SK-N-SH (cell line): ENCODE measurements at regions not wholly inside any gene's neighbourhood (a gene's known extent, or its start where the extent isn't known, plus 50 kb on each side); places are given as distances from the start of the nearest gene placed in this dataset.

ENCODE experiments used
- CTCF ChIA-PET: fragments of 300-600, 350-600 bp; formaldehyde crosslinking; extraction: SDS; loops from one replicate; lab custom pipeline; 2021; lab: Yijun Ruan, JAX
- POLR2A ChIA-PET: fragments of 350-600 bp; sonication (Branson Sonifier 250); formaldehyde crosslinking; extraction: SDS; loops from one replicate; lab custom pipeline; 2020; ENCODE audit warnings: antibody characterized with exemption, inconsistent platforms; lab: Yijun Ruan, JAX
- DNase-seq: peaks from one replicate; pipeline ENCODE4 v3.0.0; 2012
- H2AFZ ChIP-seq: fragments of 200-600 bp; sonication (generic); 2 replicates; pipeline ENCODE4 v1.8.1; 2016; ENCODE audit warnings: antibody characterized with exemption, mild to moderate bottlenecking, low read depth
- H3F3A ChIP-seq: fragments of 200-600 bp; sonication (generic); replicated peaks from 2 replicates; pipeline ENCODE3; 2016; ENCODE audit warnings: antibody characterized with exemption, mild to moderate bottlenecking; ENCODE audit not compliant: insufficient read depth
- H3K27ac ChIP-seq, 2 experiments: fragments of 200-500 bp in 1 of 2; fragments of 200-600 bp in 1 of 2; sonication (Bioruptor generic) in 1 of 2; sonication (generic), shearing (Covaris generic) in 1 of 2; 2 replicates each; pipeline versions ENCODE4 v1.5.1 to v1.6.1; 2014 to 2016; ENCODE audit warnings: low read depth in 2 of 2, inconsistent platforms in 1 of 2, low read length in 1 of 2, mild to moderate bottlenecking in 1 of 2, mixed read lengths in 1 of 2
- H3K27me3 ChIP-seq: fragments of 200-600 bp; sonication (generic), shearing (Covaris generic); 2 replicates; pipeline ENCODE4 v1.6.1; 2016; ENCODE audit warnings: mixed run types; ENCODE audit not compliant: insufficient read depth
- H3K36me3 ChIP-seq, 2 experiments: fragments of 200-500 bp in 1 of 2; fragments of 200-600 bp in 1 of 2; sonication (Bioruptor generic) in 1 of 2; sonication (generic) in 1 of 2; replicated peaks in 1 of 2; 2 replicates each; pipeline versions ENCODE3 to v1.5.1; 2014 to 2016; ENCODE audit warnings: low read length in 1 of 2, mild to moderate bottlenecking in 1 of 2; ENCODE audit not compliant: insufficient read depth in 2 of 2, control insufficient read depth in 1 of 2
- H3K4me1 ChIP-seq, 2 experiments: fragments of 200-500 bp in 1 of 2; fragments of 200-600 bp in 1 of 2; sonication (Bioruptor generic) in 1 of 2; sonication (generic), shearing (Covaris generic) in 1 of 2; 2 replicates each; pipeline versions ENCODE4 v1.5.1 to v1.6.1; 2014 to 2016; ENCODE audit warnings: low read depth in 1 of 2, low read length in 1 of 2, mixed run types in 1 of 2; ENCODE audit not compliant: insufficient read depth in 2 of 2, control insufficient read depth in 1 of 2
- H3K4me2 ChIP-seq: fragments of 200-600 bp; sonication (generic), shearing (Covaris generic); 2 replicates; pipeline ENCODE4 v1.6.1; 2017; ENCODE audit warnings: mixed run types
- H3K4me3 ChIP-seq, 2 experiments: fragments of 200-500 bp in 1 of 2; fragments of 200-600 bp in 1 of 2; sonication (Bioruptor generic) in 1 of 2; sonication (generic), shearing (Covaris generic) in 1 of 2; 2 replicates each; pipeline versions ENCODE4 v1.5.1 to v1.8.1; 2014 to 2016; ENCODE audit warnings: low read depth in 2 of 2, inconsistent platforms in 1 of 2, low read length in 1 of 2, mild to moderate bottlenecking in 1 of 2, mixed read lengths in 1 of 2, moderate library complexity in 1 of 2
- H3K79me2 ChIP-seq: fragments of 200-600 bp; sonication (generic); 2 replicates; pipeline ENCODE4 v1.8.1; 2017; ENCODE audit warnings: mild to moderate bottlenecking; ENCODE audit not compliant: insufficient read depth
- H3K9ac ChIP-seq: fragments of 200-600 bp; sonication (generic); 2 replicates; pipeline ENCODE4 v1.6.1; 2017; ENCODE audit warnings: mixed run types
- H3K9me2 ChIP-seq: fragments of 200-600 bp; sonication (generic); 2 replicates; pipeline ENCODE4 v1.6.1; 2017; ENCODE audit warnings: mixed run types
- H3K9me3 ChIP-seq: fragments of 200-600 bp; sonication (generic); 2 replicates; pipeline ENCODE4 v1.6.1; 2017; ENCODE audit warnings: mixed run types, mild to moderate bottlenecking, moderate library complexity
- H4K20me1 ChIP-seq: fragments of 200-600 bp; sonication (generic); 2 replicates; pipeline ENCODE4 v1.6.1; 2017; ENCODE audit warnings: mild to moderate bottlenecking, mixed run types; ENCODE audit not compliant: insufficient read depth
- CHD2 ChIP-seq: fragments of 150-350 bp; IDR thresholded peaks from 2 replicates; pipeline ENCODE4 v1.6.1; 2018; ENCODE audit warnings: low read length; ENCODE audit not compliant: partially characterized antibody
- ELF1 ChIP-seq: IDR thresholded peaks from 2 replicates; pipeline ENCODE4 v1.4.0; 2012
- EP300 ChIP-seq, 2 experiments: IDR thresholded peaks; 2 replicates each; pipeline versions ENCODE4 v1.4.0 to v1.6.1; 2012; ENCODE audit warnings: borderline replicate concordance in 1 of 2, low read depth in 1 of 2, low read length in 1 of 2
- EZH2phosphoT487 ChIP-seq: fragments of 200-600 bp; sonication (generic); IDR thresholded peaks from 2 replicates; pipeline ENCODE4 v1.6.1; 2017; ENCODE audit warnings: low read depth, mixed run types, mild to moderate bottlenecking, antibody characterized with exemption, moderate library complexity, borderline replicate concordance
- FOSL2 ChIP-seq: IDR thresholded peaks from 2 replicates; pipeline ENCODE4 v1.4.0; 2012; ENCODE audit warnings: low read depth, mild to moderate bottlenecking, moderate library complexity, borderline replicate concordance
- FOXJ3 ChIP-seq: sonication (generic); formaldehyde crosslinking; IDR thresholded peaks from 2 replicates; pipeline ENCODE4 v1.5.1; 2020; ENCODE audit warnings: mild to moderate bottlenecking, missing genetic modification reagents
- GATA2 ChIP-seq: sonication (generic); formaldehyde crosslinking; IDR thresholded peaks from 2 replicates; pipeline ENCODE4 v1.5.0; 2020; ENCODE audit warnings: mild to moderate bottlenecking, missing genetic modification reagents
- NFIC ChIP-seq: IDR thresholded peaks from 2 replicates; pipeline ENCODE4 v1.4.0; 2012; ENCODE audit warnings: borderline replicate concordance
- POLR2AphosphoS5 ChIP-seq: IDR thresholded peaks from 2 replicates; pipeline ENCODE4 v1.6.1; 2012; ENCODE audit warnings: low read depth, low read length
- RXRA ChIP-seq: IDR thresholded peaks from 2 replicates; pipeline ENCODE4 v1.4.0; 2012; ENCODE audit warnings: low read depth, mild to moderate bottlenecking, borderline replicate concordance
- SMC3 ChIP-seq: IDR thresholded peaks from 2 replicates; pipeline ENCODE4 v1.6.1; 2012; ENCODE audit warnings: low read depth, low read length, improper control_type of control experiment
- USF2 ChIP-seq: fragments of 150-350 bp; IDR thresholded peaks from 2 replicates; pipeline ENCODE4 v1.6.1; 2017; ENCODE audit warnings: antibody characterized with exemption, low read length, low read depth, borderline replicate concordance
- YY1 ChIP-seq: IDR thresholded peaks from 2 replicates; pipeline ENCODE4 v1.4.0; 2012; ENCODE audit warnings: low read depth, mild to moderate bottlenecking
- WGBS: methylation state at CpG from one replicate; pipeline ENCODE4 v1.1.6; 2017; ENCODE audit warnings: low lambda C conversion rate; 5-methylcytosine and 5-hydroxymethylcytosine counted together
- TF ChIP-seq, protein P1 (sequence below): fragments of 200-600 bp; sonication (generic); IDR thresholded peaks from 2 replicates; pipeline ENCODE4 v1.6.1; 2017; ENCODE audit warnings: antibody characterized with exemption, mild to moderate bottlenecking, moderate library complexity
- TF ChIP-seq, protein P2 (sequence below): IDR thresholded peaks from 2 replicates; pipeline ENCODE4 v1.6.1; 2012; ENCODE audit warnings: mild to moderate bottlenecking, low read depth, low read length, moderate library complexity
- TF ChIP-seq, protein P3 (sequence below): IDR thresholded peaks from 2 replicates; pipeline ENCODE4 v1.4.0; 2012; ENCODE audit warnings: low read depth, borderline replicate concordance

DNA sequence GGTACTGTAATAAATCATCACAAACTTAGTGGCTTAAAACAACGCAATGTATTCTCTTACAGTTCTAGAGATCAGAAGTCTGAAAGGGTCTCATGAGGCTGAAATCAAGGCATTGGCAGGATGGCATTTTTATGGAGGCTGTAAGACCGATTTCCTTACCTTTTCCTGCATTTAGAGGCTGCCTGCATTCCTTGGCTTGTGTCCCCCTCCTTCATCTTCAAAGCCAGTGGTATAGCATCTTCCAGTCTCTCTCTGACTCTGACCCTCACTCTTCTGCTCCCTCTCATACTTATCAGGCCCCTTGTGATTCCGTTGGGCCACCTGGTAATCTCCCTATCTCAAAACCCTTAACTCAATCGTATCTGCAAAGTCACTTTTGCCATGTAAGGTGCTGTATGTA, 258.2 kb upstream of the JADE1 start:
- DNase-seq = no peak
- H3K9me3 ChIP-seq = no peaks in the 10 kb centered on the region
- H3K4me1 ChIP-seq = peaks cover 12 to 32% of the 10 kb centered on the region in 2 experiments
- 90% methylated on average over 4 of the region's 4 CpGs for WGBS
- H3K27ac ChIP-seq = peak overlapping the region in 1 of 2 experiments; percentile 99; a peak in 1 of 4 replicates
- no peak overlapping the region for H3K9ac ChIP-seq
- ChIA-PET CTCF (no interaction called here), POLR2A (no interaction called here)
- no peak overlapping the region for H3K4me3 ChIP-seq
- peaks cover 10% of the 10 kb centered on the region for H3F3A ChIP-seq
- H2AFZ ChIP-seq = no peak overlapping the region
- H4K20me1 ChIP-seq = no peaks in the 10 kb centered on the region
- no peaks in the 10 kb centered on the region for H3K36me3 ChIP-seq
- H3K9me2 ChIP-seq = no peaks in the 10 kb centered on the region
- TF ChIP-seq, protein P1, sequence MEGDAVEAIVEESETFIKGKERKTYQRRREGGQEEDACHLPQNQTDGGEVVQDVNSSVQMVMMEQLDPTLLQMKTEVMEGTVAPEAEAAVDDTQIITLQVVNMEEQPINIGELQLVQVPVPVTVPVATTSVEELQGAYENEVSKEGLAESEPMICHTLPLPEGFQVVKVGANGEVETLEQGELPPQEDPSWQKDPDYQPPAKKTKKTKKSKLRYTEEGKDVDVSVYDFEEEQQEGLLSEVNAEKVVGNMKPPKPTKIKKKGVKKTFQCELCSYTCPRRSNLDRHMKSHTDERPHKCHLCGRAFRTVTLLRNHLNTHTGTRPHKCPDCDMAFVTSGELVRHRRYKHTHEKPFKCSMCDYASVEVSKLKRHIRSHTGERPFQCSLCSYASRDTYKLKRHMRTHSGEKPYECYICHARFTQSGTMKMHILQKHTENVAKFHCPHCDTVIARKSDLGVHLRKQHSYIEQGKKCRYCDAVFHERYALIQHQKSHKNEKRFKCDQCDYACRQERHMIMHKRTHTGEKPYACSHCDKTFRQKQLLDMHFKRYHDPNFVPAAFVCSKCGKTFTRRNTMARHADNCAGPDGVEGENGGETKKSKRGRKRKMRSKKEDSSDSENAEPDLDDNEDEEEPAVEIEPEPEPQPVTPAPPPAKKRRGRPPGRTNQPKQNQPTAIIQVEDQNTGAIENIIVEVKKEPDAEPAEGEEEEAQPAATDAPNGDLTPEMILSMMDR = no peak
- TF ChIP-seq, protein P2, sequence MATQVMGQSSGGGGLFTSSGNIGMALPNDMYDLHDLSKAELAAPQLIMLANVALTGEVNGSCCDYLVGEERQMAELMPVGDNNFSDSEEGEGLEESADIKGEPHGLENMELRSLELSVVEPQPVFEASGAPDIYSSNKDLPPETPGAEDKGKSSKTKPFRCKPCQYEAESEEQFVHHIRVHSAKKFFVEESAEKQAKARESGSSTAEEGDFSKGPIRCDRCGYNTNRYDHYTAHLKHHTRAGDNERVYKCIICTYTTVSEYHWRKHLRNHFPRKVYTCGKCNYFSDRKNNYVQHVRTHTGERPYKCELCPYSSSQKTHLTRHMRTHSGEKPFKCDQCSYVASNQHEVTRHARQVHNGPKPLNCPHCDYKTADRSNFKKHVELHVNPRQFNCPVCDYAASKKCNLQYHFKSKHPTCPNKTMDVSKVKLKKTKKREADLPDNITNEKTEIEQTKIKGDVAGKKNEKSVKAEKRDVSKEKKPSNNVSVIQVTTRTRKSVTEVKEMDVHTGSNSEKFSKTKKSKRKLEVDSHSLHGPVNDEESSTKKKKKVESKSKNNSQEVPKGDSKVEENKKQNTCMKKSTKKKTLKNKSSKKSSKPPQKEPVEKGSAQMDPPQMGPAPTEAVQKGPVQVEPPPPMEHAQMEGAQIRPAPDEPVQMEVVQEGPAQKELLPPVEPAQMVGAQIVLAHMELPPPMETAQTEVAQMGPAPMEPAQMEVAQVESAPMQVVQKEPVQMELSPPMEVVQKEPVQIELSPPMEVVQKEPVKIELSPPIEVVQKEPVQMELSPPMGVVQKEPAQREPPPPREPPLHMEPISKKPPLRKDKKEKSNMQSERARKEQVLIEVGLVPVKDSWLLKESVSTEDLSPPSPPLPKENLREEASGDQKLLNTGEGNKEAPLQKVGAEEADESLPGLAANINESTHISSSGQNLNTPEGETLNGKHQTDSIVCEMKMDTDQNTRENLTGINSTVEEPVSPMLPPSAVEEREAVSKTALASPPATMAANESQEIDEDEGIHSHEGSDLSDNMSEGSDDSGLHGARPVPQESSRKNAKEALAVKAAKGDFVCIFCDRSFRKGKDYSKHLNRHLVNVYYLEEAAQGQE = no peak
- TF ChIP-seq ELF1 (no peak), POLR2AphosphoS5 (no peak), GATA2 (CRISPR knock-in tag) (no peak), USF2 (no peak), SMC3 (no peak), YY1 (no peak), FOSL2 (no peak), RXRA (no peak), NFIC (no peak), EP300 (IDR thresholded peaks at IDR 0.05; ENCODE audit: borderline replicate concordance in 1 of 2, low read depth in 1 of 2, low read length in 1 of 2) (no peak), EZH2phosphoT487 (no peak), FOXJ3 (no peak), CHD2 (no peak)
- TF ChIP-seq, protein P3, sequence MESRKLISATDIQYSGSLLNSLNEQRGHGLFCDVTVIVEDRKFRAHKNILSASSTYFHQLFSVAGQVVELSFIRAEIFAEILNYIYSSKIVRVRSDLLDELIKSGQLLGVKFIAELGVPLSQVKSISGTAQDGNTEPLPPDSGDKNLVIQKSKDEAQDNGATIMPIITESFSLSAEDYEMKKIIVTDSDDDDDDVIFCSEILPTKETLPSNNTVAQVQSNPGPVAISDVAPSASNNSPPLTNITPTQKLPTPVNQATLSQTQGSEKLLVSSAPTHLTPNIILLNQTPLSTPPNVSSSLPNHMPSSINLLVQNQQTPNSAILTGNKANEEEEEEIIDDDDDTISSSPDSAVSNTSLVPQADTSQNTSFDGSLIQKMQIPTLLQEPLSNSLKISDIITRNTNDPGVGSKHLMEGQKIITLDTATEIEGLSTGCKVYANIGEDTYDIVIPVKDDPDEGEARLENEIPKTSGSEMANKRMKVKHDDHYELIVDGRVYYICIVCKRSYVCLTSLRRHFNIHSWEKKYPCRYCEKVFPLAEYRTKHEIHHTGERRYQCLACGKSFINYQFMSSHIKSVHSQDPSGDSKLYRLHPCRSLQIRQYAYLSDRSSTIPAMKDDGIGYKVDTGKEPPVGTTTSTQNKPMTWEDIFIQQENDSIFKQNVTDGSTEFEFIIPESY = no peak
- H3K79me2 ChIP-seq = no peaks in the 10 kb centered on the region
- H3K27me3 ChIP-seq = no peaks in the 10 kb centered on the region
- no peak overlapping the region for H3K4me2 ChIP-seq
